GM12864 (cell line): ENCODE measurements at regions not wholly inside any gene's neighbourhood (a gene's known extent, or its start where the extent isn't known, plus 50 kb on each side); places are given as distances from the start of the nearest gene placed in this dataset.
"Not testable (repeated sequence)": the region's sequence is repeated elsewhere in the genome, so short reads cannot be mapped to it uniquely, and the experiment has no call there.

Experiments used
- DNase-seq: peaks from one replicate; pipeline ENCODE4 v3.0.0-alpha.2; 2011; ENCODE audit warnings: low read depth
- H3K4me3 ChIP-seq: 2 replicates; pipeline ENCODE4 v1.5.1; 2011; ENCODE audit warnings: mild to moderate bottlenecking, low read depth, low read length, control low read depth
- CTCF ChIP-seq: IDR thresholded peaks from 2 replicates; pipeline ENCODE4 v1.5.1; 2011; ENCODE audit warnings: low read depth, mild to moderate bottlenecking, moderate library complexity, low read length, control low read depth, inconsistent platforms; ENCODE audit errors: missing control alignments

GRCh38 chr19:30955112-30956104, 393.8 kb downstream of the TSHZ3 start:
- H3K4me3 ChIP-seq, result no peak overlapping the region
- no peak for DNase-seq
- no peak for TF ChIP-seq CTCF

GRCh38 chr19:30944276-30944932, 404.8 kb downstream of the TSHZ3 start:
- DNase-seq, H3K4me3 ChIP-seq: not testable (repeated sequence)

GRCh38 chr19:30943101-30943843, 406.0 kb downstream of the TSHZ3 start:
- no peak overlapping the region for H3K4me3 ChIP-seq
- no peak for TF ChIP-seq CTCF
- no peak for DNase-seq

GRCh38 chr19:30942636-30943035, 406.6 kb downstream of the TSHZ3 start:
- no peak for TF ChIP-seq CTCF
- no peak for DNase-seq
- H3K4me3 ChIP-seq, result no peak overlapping the region

GRCh38 chr19:30941591-30941990, 407.6 kb downstream of the TSHZ3 start:
- DNase-seq, result no peak
- no peak for TF ChIP-seq CTCF
- H3K4me3 ChIP-seq, result no peak overlapping the region

GRCh38 chr19:30936276-30936675, 413.0 kb downstream of the TSHZ3 start:
- no peak for DNase-seq
- no peak overlapping the region for H3K4me3 ChIP-seq
- no peak for TF ChIP-seq CTCF

GRCh38 chr19:30935146-30935545, 414.1 kb downstream of the TSHZ3 start:
- no peak overlapping the region for H3K4me3 ChIP-seq
- DNase-seq, result no peak
- no peak for TF ChIP-seq CTCF

- not testable (repeated sequence) for DNase-seq, H3K4me3 ChIP-seq
These were observed 415.8 kb downstream of the TSHZ3 start for GRCh38 chr19:30933454-30933853.
